Endothelial cell of umbilical vein (primary cell): ENCODE measurements at regions not wholly inside any gene's neighbourhood (a gene's known extent, or its start where the extent isn't known, plus 50 kb on each side); places are given as distances from the start of the nearest gene placed in this dataset.

Source experiments
- BruUV-seq: library from RNA; stranded (reverse); fragments of 400-500 nt; replicated peaks from 2 replicates; lab custom pipeline; 2021; lab: Mats Ljungman, UMichigan
- CTCF ChIA-PET: fragments of 300-600, 350-600 bp; sonication (Branson Sonifier 250); formaldehyde crosslinking; loops from one replicate; lab custom pipeline; 2021; ENCODE audit warnings: antibody characterized with exemption, inconsistent platforms; lab: Charles Lee
- POLR2A ChIA-PET: fragments of 300-600, 350-600 bp; sonication (Branson Sonifier 250); formaldehyde crosslinking; loops from one replicate; lab custom pipeline; 2021; ENCODE audit warnings: antibody characterized with exemption, inconsistent platforms; lab: Charles Lee
- DNase-seq: peaks from one replicate; pipeline ENCODE4 v3.0.0-alpha.2; 2011; ENCODE audit warnings: low read depth, low spot score
- FAIRE-seq: peaks from 2 replicates; lab custom pipeline; 2011; peaks lifted over from hg19 to GRCh38; lab: Jason Lieb, UNC
- H2AFZ ChIP-seq: 2 replicates; pipeline ENCODE4 v1.6.0; 2012; ENCODE audit warnings: low read depth, low read length, control low read depth, inconsistent platforms
- H3K27ac ChIP-seq: 2 replicates; pipeline ENCODE4 v1.5.1; 2011; ENCODE audit warnings: low read depth, mild to moderate bottlenecking, control low read depth, low read length, moderate library complexity; ENCODE audit not compliant: insufficient read depth
- H3K27me3 ChIP-seq, 2 experiments: 2 replicates each; pipeline versions ENCODE4 v1.6.0 to v1.6.1; 2011; ENCODE audit warnings: low read length in 2 of 2, mixed read lengths in 1 of 2; ENCODE audit not compliant: control insufficient read depth in 2 of 2, insufficient read depth in 2 of 2
- H3K36me3 ChIP-seq, 2 experiments: 2 replicates in 1 of 2; 3 replicates in 1 of 2; pipeline ENCODE4 v1.5.1; 2011; ENCODE audit warnings: low read length in 2 of 2, mild to moderate bottlenecking in 1 of 2, moderate library complexity in 1 of 2; ENCODE audit not compliant: control insufficient read depth in 2 of 2, insufficient read depth in 2 of 2; ENCODE audit errors: extremely low read depth in 1 of 2
- H3K4me1 ChIP-seq: 3 replicates; pipeline ENCODE4 v1.5.1; 2011; ENCODE audit warnings: mild to moderate bottlenecking, low read length; ENCODE audit not compliant: control insufficient read depth, insufficient read depth; ENCODE audit errors: extremely low read depth
- H3K4me2 ChIP-seq: 2 replicates; pipeline ENCODE4 v1.6.1; 2011; ENCODE audit warnings: low read length, control low read depth, mixed read lengths; ENCODE audit not compliant: insufficient read depth
- H3K4me3 ChIP-seq, 3 experiments: fragments of 200-600 bp in 1 of 3; sonication (generic), shearing (Covaris generic) in 1 of 3; replicated peaks in 1 of 3; 2 replicates each; pipeline ENCODE4 v1.5.1; 2011 to 2016; ENCODE audit warnings: control low read depth in 3 of 3, low read length in 3 of 3, mild to moderate bottlenecking in 2 of 3, inconsistent platforms in 1 of 3, low read depth in 1 of 3, moderate library complexity in 1 of 3; ENCODE audit not compliant: insufficient read depth in 1 of 3
- H3K79me2 ChIP-seq: 2 replicates; pipeline ENCODE4 v1.6.0; 2012; ENCODE audit warnings: low read length, inconsistent platforms; ENCODE audit not compliant: control insufficient read depth, insufficient read depth
- H3K9ac ChIP-seq: replicated peaks from 2 replicates; pipeline ENCODE3; 2011; ENCODE audit warnings: low read length, control low read depth; ENCODE audit not compliant: insufficient read depth; ENCODE audit errors: extremely low read depth
- H3K9me1 ChIP-seq: replicated peaks from 3 replicates; pipeline ENCODE4 v1.6.0; 2011; ENCODE audit warnings: mild to moderate bottlenecking, low read length; ENCODE audit not compliant: control insufficient read depth, insufficient read depth; ENCODE audit errors: extremely low read depth
- H3K9me3 ChIP-seq: replicated peaks from 2 replicates; pipeline ENCODE4 v1.5.1; 2012; ENCODE audit warnings: low read length, inconsistent platforms; ENCODE audit not compliant: control insufficient read depth, insufficient read depth
- H4K20me1 ChIP-seq: replicated peaks from 2 replicates; pipeline ENCODE3; 2011; ENCODE audit warnings: mild to moderate bottlenecking, low read length; ENCODE audit not compliant: control insufficient read depth, insufficient read depth; ENCODE audit errors: extremely low read depth
- CTCF ChIP-seq, 2 donors: IDR thresholded peaks; 1 replicate in 1 of 2; 2 replicates in 1 of 2; pipeline ENCODE4 v1.5.1; 2011; ENCODE audit warnings: low read length in 2 of 2, mild to moderate bottlenecking in 2 of 2, moderate library complexity in 2 of 2, control low read depth in 1 of 2, inconsistent platforms in 1 of 2, low read depth in 1 of 2; ENCODE audit not compliant: insufficient read depth in 1 of 2; ENCODE audit errors: extremely low read depth in 1 of 2
- EZH2 ChIP-seq: IDR thresholded peaks from 2 replicates; pipeline ENCODE4 v1.6.1; 2012; ENCODE audit warnings: borderline replicate concordance, low read depth, mild to moderate bottlenecking, moderate library complexity, low read length, inconsistent platforms; ENCODE audit not compliant: severe bottlenecking
- FOS ChIP-seq: IDR thresholded peaks from 2 replicates; pipeline ENCODE4 v1.6.1; 2011; ENCODE audit warnings: mild to moderate bottlenecking, low read length, moderate library complexity, borderline replicate concordance; ENCODE audit not compliant: insufficient read depth
- GATA2 ChIP-seq: IDR thresholded peaks from 2 replicates; pipeline ENCODE4 v1.7.0; 2011; ENCODE audit warnings: low read depth, mild to moderate bottlenecking, moderate library complexity, mixed read lengths, low read length; ENCODE audit not compliant: insufficient read length, insufficient read depth
- JUN ChIP-seq: IDR thresholded peaks from 2 replicates; pipeline ENCODE4 v1.6.1; 2011; ENCODE audit warnings: borderline replicate concordance, low read depth; ENCODE audit not compliant: insufficient read length, insufficient read depth
- MAX ChIP-seq: IDR thresholded peaks from 2 replicates; pipeline ENCODE4 v1.6.1; 2011; ENCODE audit not compliant: insufficient read depth, insufficient read length
- MYC ChIP-seq: IDR thresholded peaks from one replicate; pipeline ENCODE4 v1.6.1; 2011; ENCODE audit warnings: mild to moderate bottlenecking, low read depth, low read length
- POLR2A ChIP-seq: IDR thresholded peaks from 2 replicates; pipeline ENCODE4 v1.6.1; 2012; ENCODE audit warnings: low read depth, mild to moderate bottlenecking, control low read depth, low read length
- POLR2AphosphoS5 ChIP-seq: IDR thresholded peaks from 2 replicates; pipeline ENCODE4 v1.6.1; 2012; ENCODE audit warnings: low read depth, mild to moderate bottlenecking, control low read depth, low read length, moderate library complexity; ENCODE audit not compliant: insufficient read depth
- dilution Hi-C: fragments of 300-500 bp; cut with MboI; formaldehyde crosslinking; loops from one replicate; pipeline ENCODE4 v1.15.0; 2019; ENCODE audit warnings: low sequenced_read_pairs; ENCODE audit not compliant: extremely low pct_ligation_motif_present
- intact Hi-C: fragments of 100-400 bp; cut with micrococcal nuclease; formaldehyde crosslinking; loops from one replicate; pipeline ENCODE4 v1.10.0; 2022

- H3K9ac ChIP-seq = no peak overlapping the region
Observed at GRCh38 chr3:86269364-86270155, 721.4 kb downstream of the VGLL3 start.

GRCh38 chr3:86257955-86258641 lies 732.9 kb downstream of the VGLL3 start:
- Histone ChIP-seq H3K36me3 (no peaks in the 10 kb centered on the region), H4K20me1 (no peaks in the 10 kb centered on the region), H2AFZ (no peak overlapping the region), H3K79me2 (no peaks in the 10 kb centered on the region), H3K9me1 (no peaks in the 10 kb centered on the region), H3K27me3 (no peaks in the 10 kb centered on the region), H3K9me3 (peaks cover under 1% of the 10 kb centered on the region), H3K9ac (no peak overlapping the region), H3K4me3 (no peak overlapping the region), H3K4me1 (no peaks in the 10 kb centered on the region), H3K4me2 (no peak overlapping the region), H3K27ac (no peak overlapping the region)
- intact Hi-C loops (no loop called here), dilution Hi-C loops (no loop called here)
- CTCF ChIA-PET = no interaction called here
- DNase-seq (no peak), FAIRE-seq (no peak)
- TF ChIP-seq JUN = no peak
- no peak for TF ChIP-seq FOS
- TF ChIP-seq MAX = no peak
- TF ChIP-seq POLR2A = no peak
- no peak for TF ChIP-seq EZH2
- no peak for TF ChIP-seq CTCF (IDR thresholded peaks at IDR 0.05; ENCODE audit: extremely low read depth in 1 of 2, insufficient read depth in 1 of 2, low read depth in 1 of 2, low read length in 2 of 2)
- TF ChIP-seq POLR2AphosphoS5 = no peak
- no peak for TF ChIP-seq GATA2
- no peak for TF ChIP-seq MYC
- BruUV-seq = no TSS peak
- POLR2A ChIA-PET = no interaction called here

More at GRCh38 chr3:86269364-86270155, 721.4 kb downstream of the VGLL3 start:
- BruUV-seq = no TSS peak
- DNase-seq (no peak), FAIRE-seq (no peak)
- Histone ChIP-seq H3K4me2 (no peak overlapping the region), H3K79me2 (no peaks in the 10 kb centered on the region), H3K4me3 (no peak overlapping the region), H3K9me1 (no peaks in the 10 kb centered on the region), H3K27ac (no peak overlapping the region), H2AFZ (no peak overlapping the region), H3K27me3 (no peaks in the 10 kb centered on the region), H3K36me3 (no peaks in the 10 kb centered on the region), H3K9me3 (no peaks in the 10 kb centered on the region), H4K20me1 (no peaks in the 10 kb centered on the region), H3K4me1 (no peaks in the 10 kb centered on the region)
- no peak for TF ChIP-seq POLR2AphosphoS5
- no peak for TF ChIP-seq EZH2
- TF ChIP-seq POLR2A = no peak
- ChIA-PET POLR2A (no interaction called here), CTCF (no interaction called here)
- dilution Hi-C loops = no loop called here
- intact Hi-C loops = no loop called here
